Stromal cell of bone marrow (primary cell): ENCODE measurements at regions not wholly inside any gene's neighbourhood (a gene's known extent, or its start where the extent isn't known, plus 50 kb on each side); places are given as distances from the start of the nearest gene placed in this dataset.
"Not testable (repeated sequence)": the region's sequence is repeated elsewhere in the genome, so short reads cannot be mapped to it uniquely, and the experiment has no call there.

Experiments
- DNase-seq: peaks from one replicate; pipeline ENCODE4 v3.0.0-alpha.2; 2012; ENCODE audit warnings: low read depth

- no peak for DNase-seq
Measured at GRCh38 chr13:83825676-83826075, 56.6 kb downstream of the SLITRK1 start.

GRCh38 chr13:83824560-83824959 lies 57.7 kb downstream of the SLITRK1 start:
- no peak for DNase-seq

GRCh38 chr13:83824120-83824519 lies 58.2 kb downstream of the SLITRK1 start:
- DNase-seq: no peak

GRCh38 chr13:83819611-83820010 lies 62.7 kb downstream of the SLITRK1 start:
- DNase-seq: no peak

GRCh38 chr13:83819156-83819555 lies 63.1 kb downstream of the SLITRK1 start:
- DNase-seq: no peak

GRCh38 chr13:83816081-83816480 lies 66.2 kb downstream of the SLITRK1 start:
- no peak for DNase-seq

GRCh38 chr13:83815598-83815997 lies 66.7 kb downstream of the SLITRK1 start:
- no peak for DNase-seq

GRCh38 chr13:83810136-83810535 lies 72.1 kb downstream of the SLITRK1 start:
- no peak for DNase-seq

GRCh38 chr13:83804356-83804962 lies 77.8 kb downstream of the SLITRK1 start:
- DNase-seq: no peak

GRCh38 chr13:83798731-83799130 lies 83.5 kb downstream of the SLITRK1 start:
- peak; percentile 8 for DNase-seq

- DNase-seq: no peak
Measured at GRCh38 chr13:83796364-83796763, 85.9 kb downstream of the SLITRK1 start.

GRCh38 chr13:83794583-83794982 lies 87.7 kb downstream of the SLITRK1 start:
- no peak for DNase-seq

- no peak for DNase-seq
Measured at GRCh38 chr13:83780227-83780626, 102.0 kb downstream of the SLITRK1 start.

GRCh38 chr13:83773961-83774360 lies 108.3 kb downstream of the SLITRK1 start:
- DNase-seq: no peak

GRCh38 chr13:83765796-83766195 lies 116.5 kb downstream of the SLITRK1 start:
- no peak for DNase-seq

GRCh38 chr13:83761631-83762030 lies 120.6 kb downstream of the SLITRK1 start:
- DNase-seq: no peak

GRCh38 chr13:83755210-83755609 lies 127.1 kb downstream of the SLITRK1 start:
- DNase-seq: not testable (repeated sequence)

GRCh38 chr13:83753912-83754624 lies 128.2 kb downstream of the SLITRK1 start:
- DNase-seq: no peak

- DNase-seq: no peak
Measured at GRCh38 chr13:83752141-83752540, 130.1 kb downstream of the SLITRK1 start.

- DNase-seq: no peak
Measured at GRCh38 chr13:83740622-83741021, 141.7 kb downstream of the SLITRK1 start.

- no peak for DNase-seq
Measured at GRCh38 chr13:83738407-83738806, 143.9 kb downstream of the SLITRK1 start.

GRCh38 chr13:83733293-83733692 lies 149.0 kb downstream of the SLITRK1 start:
- DNase-seq: no peak

GRCh38 chr13:83732755-83733154 lies 149.5 kb downstream of the SLITRK1 start:
- no peak for DNase-seq

- no peak for DNase-seq
Measured at GRCh38 chr13:83731113-83731512, 151.2 kb downstream of the SLITRK1 start.
